ENCODE measurements at regions not wholly inside any gene's neighbourhood (a gene's known extent, or its start where the extent isn't known, plus 50 kb on each side); places are given as distances from the start of the nearest gene placed in this dataset.

DNA sequence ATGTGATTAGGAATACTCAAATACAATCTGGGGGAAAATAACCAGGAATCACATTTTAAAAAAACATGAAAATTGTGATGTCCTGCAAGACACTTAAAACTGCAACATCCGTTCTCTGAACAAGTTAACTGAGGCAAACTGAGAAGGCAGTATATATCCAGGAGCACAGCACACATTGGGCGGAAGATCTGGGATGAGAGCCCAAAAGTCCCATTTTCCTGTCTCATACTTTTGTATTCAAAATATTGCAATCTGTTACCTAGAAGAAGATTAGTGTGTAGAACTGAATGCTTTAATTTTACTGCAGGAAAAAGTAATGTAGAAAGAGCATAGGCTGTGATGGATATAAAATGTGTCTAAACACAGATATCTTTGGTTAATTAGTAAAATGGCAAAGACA is 276.8 kb upstream of the FANCL start:
- no peak for DNase-seq (ENCODE audit: low spot score in 2 of 2, unreplicated experiment in 2 of 2)
- H3K27ac Mint-ChIP-seq, result no peak overlapping the region

DNA sequence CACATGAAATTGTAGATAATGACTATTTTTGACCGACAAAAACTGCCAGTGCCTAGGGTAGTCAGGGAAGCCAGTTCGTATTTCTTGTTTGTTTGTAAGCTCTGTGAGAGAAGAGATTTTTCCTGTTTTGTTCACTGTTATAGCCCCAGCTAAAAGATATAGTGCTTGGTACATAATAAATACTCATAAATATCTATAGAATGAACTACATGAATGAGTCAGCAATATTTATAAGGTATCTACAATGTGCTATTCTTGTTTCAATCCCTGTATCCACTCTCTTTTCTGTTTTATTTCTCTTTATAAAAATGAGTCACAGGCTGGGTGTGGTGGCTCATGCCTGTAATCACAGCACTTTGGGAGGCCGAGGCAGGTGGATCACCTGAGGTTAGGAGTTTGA is 275.6 kb upstream of the FANCL start:
- Mint-ChIP-seq H3K4me3 (no peak overlapping the region), H3K27me3 (ENCODE audit: low read depth) (no peaks in the 10 kb centered on the region), H3K4me1 (peaks cover 5% of the 10 kb centered on the region), H3K36me3 (no peaks in the 10 kb centered on the region), H3K9me3 (no peaks in the 10 kb centered on the region), H3K27ac (no peak overlapping the region)
- DNase-seq (ENCODE audit: low spot score in 2 of 2, unreplicated experiment in 2 of 2), result no peak
- TF ChIP-seq, protein P1, sequence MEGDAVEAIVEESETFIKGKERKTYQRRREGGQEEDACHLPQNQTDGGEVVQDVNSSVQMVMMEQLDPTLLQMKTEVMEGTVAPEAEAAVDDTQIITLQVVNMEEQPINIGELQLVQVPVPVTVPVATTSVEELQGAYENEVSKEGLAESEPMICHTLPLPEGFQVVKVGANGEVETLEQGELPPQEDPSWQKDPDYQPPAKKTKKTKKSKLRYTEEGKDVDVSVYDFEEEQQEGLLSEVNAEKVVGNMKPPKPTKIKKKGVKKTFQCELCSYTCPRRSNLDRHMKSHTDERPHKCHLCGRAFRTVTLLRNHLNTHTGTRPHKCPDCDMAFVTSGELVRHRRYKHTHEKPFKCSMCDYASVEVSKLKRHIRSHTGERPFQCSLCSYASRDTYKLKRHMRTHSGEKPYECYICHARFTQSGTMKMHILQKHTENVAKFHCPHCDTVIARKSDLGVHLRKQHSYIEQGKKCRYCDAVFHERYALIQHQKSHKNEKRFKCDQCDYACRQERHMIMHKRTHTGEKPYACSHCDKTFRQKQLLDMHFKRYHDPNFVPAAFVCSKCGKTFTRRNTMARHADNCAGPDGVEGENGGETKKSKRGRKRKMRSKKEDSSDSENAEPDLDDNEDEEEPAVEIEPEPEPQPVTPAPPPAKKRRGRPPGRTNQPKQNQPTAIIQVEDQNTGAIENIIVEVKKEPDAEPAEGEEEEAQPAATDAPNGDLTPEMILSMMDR (IDR thresholded peaks at IDR 0.05; ENCODE audit: unreplicated experiment), result no peak

More for the DNA sequence above, 276.8 kb upstream of the FANCL start:
- Mint-ChIP-seq H3K27me3 (ENCODE audit: low read depth) (no peaks in the 10 kb centered on the region), H3K4me1 (peaks cover 17% of the 10 kb centered on the region), H3K36me3 (no peaks in the 10 kb centered on the region), H3K9me3 (no peaks in the 10 kb centered on the region), H3K4me3 (no peak overlapping the region)
- TF ChIP-seq, protein P1 (IDR thresholded peaks at IDR 0.05; ENCODE audit: unreplicated experiment), result no peak

DNA sequence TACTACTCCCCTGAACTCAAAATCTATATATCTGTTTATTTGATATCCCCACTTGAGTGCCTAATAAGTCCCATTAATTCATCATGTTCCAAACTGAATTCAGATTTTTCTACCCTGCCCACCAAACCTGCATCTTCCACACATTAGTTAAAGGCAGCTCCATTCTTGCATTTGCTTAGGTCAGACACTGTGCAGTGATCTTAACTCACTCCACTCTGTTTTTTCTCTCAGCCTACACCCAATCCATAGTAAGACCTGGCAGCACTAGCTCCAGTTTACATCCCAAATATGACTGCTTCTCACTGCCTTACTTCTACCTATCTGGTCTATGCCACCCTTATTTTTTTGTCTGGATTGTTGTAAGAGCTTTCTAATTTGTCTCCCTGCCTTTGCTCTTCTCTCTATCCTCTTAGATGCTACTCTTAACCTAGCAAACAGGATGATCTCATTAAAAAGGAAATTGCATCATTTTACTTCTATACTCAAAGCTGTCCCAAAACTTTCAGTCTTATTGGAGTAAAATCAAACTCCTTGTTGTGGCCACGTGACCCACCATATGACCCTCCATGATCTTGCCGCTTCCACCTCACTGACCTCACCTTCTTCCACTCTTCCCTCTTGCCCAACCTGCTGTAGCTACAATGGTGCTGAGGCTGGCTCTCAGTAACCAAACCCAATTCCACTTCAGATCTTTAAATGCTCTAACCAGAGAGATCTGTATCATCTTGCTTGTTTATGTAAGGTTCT is 274.9 kb upstream of the FANCL start:
- Mint-ChIP-seq H3K4me3 (no peak overlapping the region), H3K27ac (no peak overlapping the region), H3K4me1 (no peaks in the 10 kb centered on the region), H3K27me3 (ENCODE audit: low read depth) (no peaks in the 10 kb centered on the region), H3K9me3 (no peaks in the 10 kb centered on the region), H3K36me3 (no peaks in the 10 kb centered on the region)
- TF ChIP-seq, protein P1 (IDR thresholded peaks at IDR 0.05; ENCODE audit: unreplicated experiment), result no peak
- DNase-seq (ENCODE audit: low spot score in 2 of 2, unreplicated experiment in 2 of 2), result no peak

DNA sequence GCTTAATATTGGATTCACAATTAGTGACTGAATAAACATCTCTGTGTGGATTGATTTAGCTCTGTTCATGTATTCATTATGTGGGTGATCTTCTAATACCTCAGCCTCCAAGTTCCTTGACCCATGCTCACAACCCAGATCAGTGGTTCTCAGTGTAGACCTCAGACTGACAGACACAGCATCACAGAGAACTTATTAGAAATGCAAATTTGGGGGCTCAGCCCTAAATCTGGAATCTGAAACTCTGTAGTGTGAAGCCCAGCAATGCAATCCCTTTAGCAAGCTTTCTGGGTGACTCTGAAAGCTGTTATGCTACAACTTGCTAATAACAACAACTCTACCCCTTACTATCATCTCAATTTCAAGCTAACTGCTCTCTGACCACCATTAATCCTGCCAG is 273.1 kb upstream of the FANCL start:
- H3K27me3 Mint-ChIP-seq (ENCODE audit: low read depth), result no peaks in the 10 kb centered on the region
- H3K36me3 Mint-ChIP-seq, result no peaks in the 10 kb centered on the region
- no peaks in the 10 kb centered on the region for H3K4me1 Mint-ChIP-seq
- no peak overlapping the region for H3K4me3 Mint-ChIP-seq
- no peaks in the 10 kb centered on the region for H3K9me3 Mint-ChIP-seq
- DNase-seq (ENCODE audit: low spot score in 2 of 2, unreplicated experiment in 2 of 2), result no peak
- H3K27ac Mint-ChIP-seq, result no peak overlapping the region
- TF ChIP-seq, protein P1 (IDR thresholded peaks at IDR 0.05; ENCODE audit: unreplicated experiment), result no peak

DNA sequence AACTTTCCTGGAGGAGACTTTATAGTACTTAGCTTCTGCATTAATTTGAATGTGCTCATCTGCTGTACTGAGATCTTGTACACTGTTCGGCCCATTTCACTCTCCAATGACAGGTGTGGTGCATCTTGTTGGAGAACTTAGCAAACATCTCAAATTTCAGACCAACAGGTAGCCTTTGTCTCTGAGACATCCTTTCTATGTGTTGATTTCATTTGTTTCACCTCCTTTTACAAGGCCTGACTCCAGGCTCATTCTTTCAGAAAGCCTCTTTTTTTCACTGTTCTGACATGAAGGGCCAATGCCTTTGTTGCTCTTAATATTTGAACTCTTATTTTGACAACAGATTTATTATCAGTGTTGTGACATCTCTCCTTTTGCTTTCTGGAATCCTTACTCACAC is 271.8 kb upstream of the FANCL start:
- no peak for DNase-seq (ENCODE audit: low spot score in 2 of 2, unreplicated experiment in 2 of 2)
- H3K4me3 Mint-ChIP-seq, result no peak overlapping the region
- no peaks in the 10 kb centered on the region for H3K27me3 Mint-ChIP-seq (ENCODE audit: low read depth)
- TF ChIP-seq, protein P1 (IDR thresholded peaks at IDR 0.05; ENCODE audit: unreplicated experiment), result no peak
- no peaks in the 10 kb centered on the region for H3K4me1 Mint-ChIP-seq
- H3K9me3 Mint-ChIP-seq, result no peaks in the 10 kb centered on the region
- no peak overlapping the region for H3K27ac Mint-ChIP-seq
- H3K36me3 Mint-ChIP-seq, result no peaks in the 10 kb centered on the region

Measured in mesothelial cell of epicardium (in vitro differentiated cells).